ENCODE measurements at regions not wholly inside any gene's neighbourhood (a gene's known extent, or its start where the extent isn't known, plus 50 kb on each side); places are given as distances from the start of the nearest gene placed in this dataset.

DNA sequence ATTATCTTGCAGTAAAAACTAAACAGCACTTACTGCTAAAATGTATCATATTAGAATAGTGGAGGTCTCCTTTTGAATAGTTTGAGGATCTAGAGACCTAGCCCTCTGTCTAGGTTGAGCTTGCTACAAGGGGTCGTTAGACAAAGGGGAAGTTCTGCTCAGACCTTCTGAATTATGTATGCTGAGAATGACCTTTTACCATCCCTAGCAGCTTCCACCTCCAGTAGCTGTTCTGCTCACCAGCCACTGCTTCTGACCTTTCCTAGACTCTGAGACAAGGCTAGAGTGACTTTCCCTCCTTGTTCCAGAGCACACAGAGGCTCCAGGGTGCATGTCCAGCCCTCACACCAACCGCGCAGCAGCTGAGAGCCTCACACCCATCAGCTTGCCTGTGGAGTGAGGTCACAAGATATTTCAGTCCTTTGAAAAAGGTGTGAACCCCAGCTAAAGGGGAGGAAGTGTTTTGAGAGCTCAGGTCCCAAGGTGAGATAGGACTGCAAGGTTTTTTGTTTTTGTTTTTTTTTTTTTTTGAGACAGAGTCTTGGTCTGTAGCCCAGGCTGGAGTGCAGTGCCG is 289.3 kb upstream of the TNP1 start:
- DNase-seq = no peak

DNA sequence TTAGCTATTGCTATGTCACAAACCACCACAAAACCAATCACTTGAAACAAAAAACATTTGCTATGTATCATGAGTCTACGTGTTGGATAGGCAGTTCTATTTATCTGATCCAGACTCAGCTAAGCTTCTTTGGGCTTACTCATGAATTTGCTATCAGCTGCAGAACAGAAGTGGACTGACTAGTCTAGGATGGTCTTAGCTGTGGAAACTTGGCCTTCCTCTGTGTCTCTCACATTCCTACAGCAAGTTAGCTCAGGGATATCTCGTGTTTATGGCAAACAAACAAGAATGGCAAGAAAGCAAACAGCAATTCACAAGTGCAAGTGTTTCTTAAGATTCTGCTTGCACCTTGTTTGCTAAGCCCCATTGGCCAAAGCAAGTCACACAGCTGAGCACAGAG is 288.0 kb upstream of the TNP1 start:
- DNase-seq = no peak

DNA sequence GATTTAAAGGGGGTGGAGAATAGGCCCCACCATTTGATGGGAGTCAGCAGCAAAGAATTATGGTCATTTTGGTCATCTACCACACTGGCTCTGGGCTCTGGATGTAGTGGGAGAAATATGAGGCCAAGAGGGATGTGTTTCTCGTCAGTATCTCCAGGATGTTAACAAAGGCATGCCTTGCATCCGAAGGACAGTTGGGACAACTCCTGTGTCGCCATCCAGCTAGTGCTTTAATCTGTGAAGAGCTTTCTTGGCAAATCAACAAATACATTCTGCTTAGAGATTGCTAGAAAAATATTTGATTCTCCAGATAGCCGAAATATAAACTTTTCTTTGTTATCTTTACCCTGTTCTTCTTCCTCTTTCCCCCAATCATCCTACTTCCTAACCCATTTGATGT is 287.1 kb upstream of the TNP1 start:
- no peak for DNase-seq

DNA sequence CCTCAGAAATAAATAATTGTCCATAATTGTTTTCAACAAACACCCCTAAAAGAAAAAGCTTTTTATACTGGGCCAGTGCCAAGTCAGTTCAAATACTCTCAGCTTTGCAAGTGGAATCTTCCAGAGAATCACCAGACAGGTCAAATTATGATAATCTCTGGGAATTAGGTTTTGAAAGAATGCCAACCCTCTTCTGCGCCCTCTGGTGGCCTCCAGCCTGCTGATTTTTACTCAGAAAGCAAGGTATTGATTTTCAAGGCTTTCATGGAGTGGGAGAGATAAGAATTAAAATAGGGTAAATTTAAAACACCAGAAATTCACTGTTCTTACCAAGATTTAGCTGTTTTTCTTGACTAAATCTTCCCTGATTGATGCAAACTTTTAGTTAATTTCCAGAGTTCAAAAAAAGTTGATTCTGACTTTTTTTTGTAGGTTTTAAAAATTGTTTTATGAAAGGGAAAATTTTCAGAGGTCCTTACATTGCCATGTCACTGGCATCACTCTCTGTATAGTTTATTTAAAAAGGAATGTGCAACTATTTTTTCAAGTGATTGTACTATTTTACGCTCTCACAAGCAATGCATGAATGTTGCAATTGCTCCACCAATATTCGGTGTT is 282.9 kb upstream of the TNP1 start:
- no peak for DNase-seq

DNA sequence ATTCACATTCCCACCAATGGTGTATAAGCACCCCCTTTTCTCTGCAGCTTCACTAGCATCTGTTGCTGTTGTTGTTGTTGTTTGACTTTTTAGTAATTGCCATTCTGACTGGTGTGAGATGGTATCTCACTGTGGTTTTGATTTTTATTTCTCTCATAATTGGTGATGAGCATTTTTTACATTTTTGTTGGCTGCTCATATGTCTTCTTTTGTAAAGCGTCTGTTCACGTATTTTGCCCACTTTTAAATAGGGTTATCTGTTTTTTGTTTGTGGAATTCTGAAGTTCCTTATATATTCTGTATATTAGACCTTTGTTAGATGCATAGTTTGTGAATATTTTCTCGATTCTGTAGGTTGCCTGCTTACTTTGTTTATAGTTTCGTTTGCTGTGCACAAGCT is 278.4 kb upstream of the TNP1 start:
- DNase-seq = no peak

DNA sequence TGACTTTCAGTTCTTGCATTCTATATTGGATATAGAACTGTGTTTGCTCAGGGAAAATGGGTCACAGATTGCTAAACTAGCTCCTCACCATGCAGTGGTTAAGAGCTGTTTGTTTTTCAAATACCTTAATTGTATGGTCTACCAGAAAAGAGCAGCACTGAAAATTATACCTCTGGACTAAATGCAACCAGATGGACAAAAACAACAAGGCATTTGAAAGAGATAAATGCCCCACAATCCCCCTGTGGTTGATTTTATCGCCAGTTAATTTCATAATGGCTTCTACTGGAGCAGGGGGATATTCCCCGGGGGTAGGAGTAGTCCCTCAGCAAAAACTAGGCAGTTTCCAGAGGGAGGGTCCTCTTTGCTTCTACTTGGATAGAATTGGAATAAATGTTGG is 267.9 kb upstream of the TNP1 start:
- no peak for DNase-seq

DNA sequence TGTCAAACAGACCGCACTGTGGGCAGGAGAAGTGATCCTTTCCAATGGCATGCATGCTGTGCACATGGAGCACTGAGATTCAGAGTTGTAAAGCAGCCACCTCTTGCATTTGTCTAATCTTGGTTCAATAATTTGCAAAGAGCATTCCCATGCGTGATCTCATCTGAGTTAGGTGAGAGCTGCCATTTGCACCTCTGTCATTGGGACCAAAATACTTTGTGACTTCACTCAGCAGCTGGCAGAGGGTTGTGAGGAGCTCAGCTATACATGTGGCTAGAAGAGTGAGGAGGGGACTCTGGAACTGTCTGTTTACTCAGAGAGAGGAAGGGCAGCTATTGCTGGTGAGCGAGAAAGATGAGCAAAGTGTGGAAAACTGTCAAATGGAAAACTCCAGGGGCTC is 265.1 kb upstream of the TNP1 start:
- no peak for DNase-seq

DNA sequence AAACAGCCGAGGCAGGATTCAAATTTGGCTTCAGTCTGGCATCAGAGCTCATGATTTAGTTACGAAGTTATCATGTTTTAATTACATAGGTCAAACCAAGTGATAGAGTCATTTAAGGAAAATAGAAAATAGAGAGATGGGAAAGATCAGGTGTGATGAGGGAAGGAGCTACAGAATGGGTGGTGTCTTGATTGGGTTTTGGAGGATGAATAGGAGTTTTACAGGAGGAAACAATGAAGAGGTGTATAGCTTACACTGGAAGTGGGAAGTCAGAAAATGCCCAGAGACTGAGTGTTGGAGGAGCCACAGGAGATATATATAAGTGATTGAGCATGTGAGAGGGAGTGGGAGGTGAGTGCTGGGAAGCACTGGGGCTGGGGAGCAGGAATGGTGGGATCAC is 264.2 kb upstream of the TNP1 start:
- DNase-seq = no peak

DNA sequence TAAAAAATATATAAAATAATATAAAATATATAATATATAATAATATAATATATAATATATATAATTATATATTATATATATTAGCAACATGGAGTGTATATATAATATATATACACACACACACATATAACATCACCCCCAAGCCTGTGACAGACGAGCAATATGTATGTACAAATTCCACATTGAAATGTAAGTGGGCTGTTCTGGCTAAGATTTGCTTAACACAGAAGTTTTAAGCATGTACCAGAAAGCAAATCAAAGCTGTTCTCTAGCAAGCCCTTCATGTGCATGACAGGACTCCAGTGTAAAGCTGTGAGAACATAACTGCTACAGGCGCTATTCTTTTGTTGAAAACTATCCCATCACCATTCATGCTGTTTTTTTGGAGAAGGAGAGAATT is 261.7 kb upstream of the TNP1 start:
- no peak for DNase-seq

DNA sequence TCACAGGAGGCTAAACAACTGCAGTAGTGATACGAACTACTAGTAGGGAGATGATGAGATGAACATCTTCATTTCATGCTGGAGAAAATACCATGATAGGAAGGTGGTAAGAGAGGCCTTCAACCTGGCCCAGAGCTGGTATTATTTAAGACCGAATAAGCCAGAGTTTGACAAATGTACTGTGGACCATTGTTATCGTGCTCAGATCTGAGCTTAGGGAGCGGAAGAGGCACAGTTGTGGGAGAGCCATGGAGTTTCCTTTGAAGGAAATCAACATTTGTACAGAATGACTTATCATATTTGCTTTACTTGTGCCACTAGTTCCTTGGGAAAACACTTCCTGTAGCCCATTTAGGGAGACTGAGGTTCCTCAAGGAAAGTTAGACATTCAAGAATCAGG is 260.6 kb upstream of the TNP1 start:
- DNase-seq = no peak

DNA sequence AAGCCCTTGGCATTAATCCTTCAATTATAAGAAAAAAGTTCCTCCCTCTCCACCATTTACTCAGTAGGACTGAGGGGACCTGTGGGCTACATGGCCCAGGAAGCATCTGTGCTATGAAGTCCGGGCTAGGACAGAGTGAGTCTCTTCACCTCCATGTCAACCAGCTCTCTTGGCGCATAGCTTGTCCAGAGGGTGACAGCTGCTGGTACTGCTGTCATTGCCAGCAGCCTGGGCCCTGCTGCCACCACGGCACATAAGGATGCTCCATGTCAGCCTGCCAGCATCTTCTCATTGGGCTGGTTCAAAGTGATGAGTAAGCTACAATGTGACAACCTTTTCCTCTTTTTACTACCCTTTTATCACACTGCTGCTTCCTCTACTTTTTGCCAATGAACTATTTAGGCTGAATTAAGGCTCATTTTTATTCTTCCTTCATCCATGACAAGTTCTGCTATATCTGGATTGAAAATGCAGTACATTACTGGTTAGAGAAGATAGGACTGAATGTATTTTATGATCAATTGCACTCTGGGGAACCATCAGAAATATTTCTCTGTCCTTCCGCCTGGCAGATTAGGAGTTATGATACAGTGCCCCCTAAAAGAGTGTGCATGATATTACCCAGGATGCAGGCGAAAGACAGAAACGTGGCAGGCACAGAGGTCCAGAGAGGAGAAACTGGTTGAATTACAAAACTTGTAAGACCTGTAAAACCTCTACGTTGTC is 258.9 kb upstream of the TNP1 start:
- DNase-seq = no peak

DNA sequence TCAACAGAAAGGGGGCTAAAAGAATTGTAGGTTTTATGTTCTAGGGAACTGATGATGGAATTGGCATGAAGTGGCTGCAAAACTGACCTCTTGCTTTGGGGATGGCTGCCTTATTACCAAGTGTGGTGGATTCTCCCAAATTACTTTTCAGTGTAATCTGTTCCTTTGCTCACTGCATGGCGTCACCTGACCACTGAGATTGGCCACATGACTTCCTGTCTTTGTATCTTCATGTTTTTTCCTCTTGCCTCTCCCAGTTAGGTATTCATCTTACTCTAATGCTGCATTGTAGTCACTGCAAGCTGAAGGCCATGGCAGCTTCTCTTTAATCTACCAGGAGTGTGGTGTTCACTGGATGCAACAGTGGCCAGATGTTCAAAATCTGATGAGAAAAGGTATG is 257.7 kb upstream of the TNP1 start:
- no peak for DNase-seq

DNA sequence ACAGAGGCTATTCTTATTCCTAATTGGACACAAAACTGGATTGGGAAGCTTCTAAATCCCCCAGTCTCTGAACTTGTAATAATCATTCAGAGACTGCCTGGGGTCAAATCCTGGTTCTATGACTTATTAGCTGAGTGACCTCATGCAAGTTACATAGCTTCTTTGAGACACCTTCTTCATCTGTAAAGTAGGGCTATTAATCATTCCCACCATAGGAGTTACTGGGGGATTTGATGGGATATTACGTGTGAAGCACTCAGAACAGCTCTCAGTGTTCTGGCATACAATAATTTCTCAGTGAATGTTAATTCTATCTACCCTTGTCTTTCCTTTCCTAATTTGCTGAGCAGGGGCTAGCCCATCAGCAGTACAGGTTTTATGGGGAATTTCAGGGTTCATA is 256.7 kb upstream of the TNP1 start:
- no peak for DNase-seq

DNA sequence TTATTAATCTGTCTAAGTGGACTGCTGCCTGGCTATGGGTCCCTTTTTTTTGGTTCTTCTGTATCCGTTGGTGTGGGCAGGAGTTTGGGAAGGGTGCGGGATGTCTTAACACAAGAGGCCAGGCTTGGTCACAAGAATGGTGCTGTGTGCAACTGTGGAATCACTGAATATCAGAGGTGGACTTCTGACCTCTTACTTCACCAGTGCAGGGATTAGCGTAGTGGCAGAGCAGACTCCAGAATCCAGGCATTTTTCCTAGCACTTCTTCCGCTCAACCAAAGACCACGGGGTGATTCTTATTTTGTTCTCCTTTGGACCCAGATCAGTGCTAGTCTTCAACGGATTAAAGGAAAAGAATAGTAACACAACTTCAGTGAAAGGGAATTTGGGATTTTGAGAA is 254.3 kb upstream of the TNP1 start:
- no peak for DNase-seq

DNA sequence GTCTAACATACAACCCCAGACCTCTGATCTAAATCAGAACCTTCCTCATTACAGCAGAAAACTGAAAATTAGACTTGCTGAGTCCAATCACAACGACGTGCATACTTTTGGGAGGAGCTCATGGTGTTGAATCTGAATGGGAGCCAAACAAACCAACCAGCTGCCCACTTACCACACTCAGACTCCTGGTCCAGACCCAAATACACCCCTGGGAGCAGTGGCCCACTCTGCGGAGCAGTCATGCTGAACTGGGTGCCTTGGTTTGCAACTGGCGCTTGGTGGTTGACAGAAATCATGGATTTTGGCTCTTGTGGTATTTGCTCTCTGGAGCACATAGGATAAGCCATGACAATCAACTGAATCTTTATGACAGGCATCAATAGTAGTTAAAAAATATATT is 253.6 kb upstream of the TNP1 start:
- no peak for DNase-seq

DNA sequence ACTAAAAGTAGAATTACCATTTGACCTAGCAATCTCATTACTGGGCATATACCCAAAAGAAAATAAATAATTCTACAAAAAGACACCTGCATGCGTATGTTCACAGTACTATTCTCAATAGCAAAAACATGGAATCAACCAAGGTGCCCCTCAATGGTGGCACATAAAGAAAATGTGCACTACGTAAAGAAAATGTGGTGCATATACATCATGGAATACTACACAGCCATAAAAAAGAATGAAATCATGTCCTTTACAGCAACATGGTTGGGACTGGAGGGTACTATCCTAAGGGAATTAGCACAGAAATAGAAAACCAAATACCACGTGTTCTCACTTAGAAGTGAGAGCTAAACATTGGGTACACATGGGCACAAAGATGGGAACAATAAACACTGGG is 250.7 kb upstream of the TNP1 start:
- DNase-seq = no peak

DNA sequence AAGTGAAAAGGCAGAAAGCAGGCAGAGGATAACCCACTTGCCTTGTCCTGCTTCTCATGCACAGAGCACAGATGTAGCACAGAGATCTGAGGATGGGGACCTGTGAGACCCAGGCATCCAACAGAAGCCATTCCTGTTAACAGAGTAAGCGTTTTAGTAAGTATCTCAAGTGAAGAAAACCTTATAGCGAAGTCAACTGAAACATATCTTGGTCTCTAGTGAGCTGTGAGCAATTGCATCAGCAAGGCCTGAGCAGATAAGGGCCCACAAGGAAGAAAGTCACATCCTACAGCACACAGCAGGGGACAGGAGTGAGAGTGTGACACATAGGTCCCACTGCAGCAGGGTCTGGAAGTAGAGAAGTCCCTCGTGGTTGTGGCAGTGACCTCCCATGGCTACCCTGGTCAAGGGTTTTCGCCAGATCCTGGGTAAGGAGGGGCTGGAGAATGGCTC is 248.7 kb upstream of the TNP1 start:
- no peak for DNase-seq

DNA sequence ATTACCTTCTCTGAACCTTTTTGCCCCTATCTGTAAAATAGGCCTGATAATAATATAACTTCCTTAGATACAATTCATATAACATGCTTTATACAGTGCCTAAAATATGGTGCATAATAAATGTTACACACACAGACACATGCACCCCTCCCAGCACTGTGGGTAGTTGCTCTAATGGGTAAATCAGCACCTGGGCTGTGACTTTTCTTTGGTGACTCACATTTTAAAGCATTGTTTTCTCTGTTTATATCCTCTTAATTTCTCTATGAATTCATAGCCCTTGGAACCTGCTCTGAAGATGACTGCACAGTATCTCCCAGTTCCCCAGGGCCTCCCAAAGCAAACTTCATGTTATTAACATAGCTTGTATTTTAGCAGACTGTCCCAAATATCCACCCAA is 248.2 kb upstream of the TNP1 start:
- DNase-seq = no peak

DNA sequence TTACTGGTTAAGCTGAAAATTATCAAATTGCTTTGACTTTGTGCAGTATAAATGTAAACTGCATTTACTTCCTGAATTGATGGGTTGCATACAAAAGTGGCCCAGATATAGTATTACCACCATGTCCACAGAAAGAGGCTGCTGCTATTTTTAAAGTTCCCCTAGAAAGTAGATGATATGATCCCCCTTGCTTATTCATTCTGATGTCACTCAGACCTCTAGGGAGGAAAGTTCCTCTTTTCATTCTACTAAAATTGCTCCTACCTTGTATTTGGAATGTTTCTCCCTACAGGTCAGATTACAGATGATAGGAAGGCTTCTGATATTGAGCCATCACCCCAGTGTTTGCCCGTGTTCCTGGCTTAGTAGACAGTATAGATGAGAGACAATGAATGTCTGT is 247.6 kb upstream of the TNP1 start:
- no peak for DNase-seq

DNA sequence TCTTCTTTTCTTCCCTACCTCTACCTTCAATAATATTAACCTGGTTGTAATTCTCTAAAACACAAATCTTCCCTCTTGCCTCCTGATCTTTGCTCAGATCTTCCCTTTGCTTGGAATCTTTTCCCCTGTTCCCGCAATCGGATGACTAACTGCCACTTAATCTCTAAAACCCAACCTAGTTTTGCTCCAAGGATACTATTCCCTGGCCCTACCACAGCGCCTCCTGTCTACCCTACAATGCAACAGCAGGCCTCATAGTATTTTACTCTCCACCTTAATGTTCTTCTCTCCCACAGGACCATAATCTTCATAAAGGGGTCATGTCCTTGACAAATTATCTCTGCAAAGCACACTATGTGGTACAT is 246.8 kb upstream of the TNP1 start:
- DNase-seq = no peak

DNA sequence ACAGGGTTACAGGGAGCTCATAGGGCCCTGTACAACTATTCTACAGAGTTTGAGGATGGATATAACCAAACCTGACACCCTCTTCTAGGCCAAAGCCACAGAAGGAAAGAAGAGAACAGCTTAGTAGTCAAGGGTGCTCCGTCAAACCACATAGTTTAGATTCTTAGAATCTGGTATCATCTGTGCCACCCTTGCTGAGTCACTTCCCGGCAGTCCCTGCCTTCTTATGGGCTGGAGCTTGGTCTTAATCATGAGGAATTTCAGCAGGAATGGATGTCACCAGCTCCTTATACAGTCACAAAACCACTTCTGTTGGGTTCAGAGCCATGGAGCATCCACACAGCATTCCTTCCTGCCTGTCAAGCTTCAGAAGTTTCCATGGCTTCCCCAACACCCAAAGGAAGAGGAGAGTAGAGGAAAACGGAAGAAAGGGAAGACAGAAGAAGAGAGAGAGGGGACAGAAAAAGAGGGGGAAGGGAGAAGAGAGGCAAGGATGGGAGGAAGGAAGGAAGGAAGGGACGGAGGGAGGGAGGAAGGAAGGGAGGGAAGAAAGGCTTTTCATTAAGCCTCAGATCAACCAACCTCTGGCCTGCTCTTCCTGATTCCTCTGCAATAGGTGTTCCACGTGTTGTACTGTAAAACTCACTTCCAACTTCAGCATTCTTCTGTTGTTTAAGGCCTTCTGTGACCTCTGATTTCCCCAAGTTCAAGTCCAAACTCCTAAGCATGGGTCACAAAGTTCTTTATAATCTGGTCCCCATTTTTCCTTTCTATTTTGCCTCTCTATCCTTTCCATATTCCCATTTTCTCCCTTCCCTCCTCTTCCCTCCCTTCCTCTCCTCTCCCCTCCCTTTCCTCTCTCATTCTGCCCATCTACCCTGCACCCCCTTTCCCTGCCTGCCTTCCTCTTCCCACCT is 246.1 kb upstream of the TNP1 start:
- no peak for DNase-seq

DNA sequence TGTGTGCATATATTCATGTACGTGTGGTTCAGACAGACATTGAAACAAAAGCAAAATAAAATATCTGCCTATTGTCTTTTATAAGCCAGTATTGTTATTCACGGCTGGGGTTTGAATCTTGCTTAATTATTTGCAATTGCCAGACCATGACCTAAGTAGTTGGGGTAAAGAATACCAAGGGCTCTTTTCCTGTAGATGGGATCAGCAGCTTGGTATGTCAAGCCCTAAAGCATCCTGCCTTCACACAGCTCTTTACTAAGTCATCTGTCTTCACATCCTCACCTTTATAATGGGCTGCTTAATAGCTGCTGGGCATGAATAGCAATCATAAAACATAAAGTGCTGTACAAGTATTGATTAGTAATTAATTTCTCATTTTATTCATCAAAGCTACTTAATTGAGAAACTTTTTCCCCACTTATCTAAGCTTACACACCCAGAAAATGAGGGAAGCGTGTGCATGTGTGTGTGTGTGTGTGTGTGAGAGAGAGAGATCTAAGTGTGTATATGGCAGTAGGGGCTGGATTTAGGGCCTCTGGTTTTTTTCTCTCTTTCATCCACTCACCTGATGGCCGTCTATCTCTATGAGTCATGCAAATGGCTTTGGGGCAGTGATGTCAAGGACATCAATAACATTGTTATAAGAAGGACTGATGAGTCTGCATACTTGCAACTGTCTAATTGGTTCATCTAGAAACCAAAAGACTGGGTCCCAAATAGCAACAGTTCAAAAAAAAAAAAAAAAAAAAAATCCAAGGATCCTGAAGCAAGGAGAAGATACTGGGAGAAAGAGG is 244.1 kb upstream of the TNP1 start:
- no peak for DNase-seq

DNA sequence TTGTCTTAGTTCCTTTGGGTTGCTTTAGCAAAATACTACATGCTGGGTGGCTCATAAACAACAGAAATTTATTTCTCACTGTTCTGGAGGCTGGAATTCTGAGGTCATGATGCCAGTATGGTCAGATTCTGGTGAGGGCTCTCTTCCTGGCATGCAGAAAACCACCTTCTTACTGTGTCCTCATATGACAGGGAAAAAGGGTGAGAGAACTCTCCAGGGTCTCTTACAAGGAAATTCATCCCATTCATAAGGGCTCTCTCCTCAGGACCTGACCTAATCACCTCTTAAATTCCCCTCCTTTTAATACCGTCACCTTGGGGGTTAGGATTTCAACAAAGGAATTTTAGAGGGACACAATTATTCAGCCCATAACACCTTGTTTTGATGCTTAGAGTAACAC is 243.1 kb upstream of the TNP1 start:
- DNase-seq = no peak

Measured in CD4-positive, alpha-beta T cell treated with Interleukin-17A for 4 hours (primary cell).